ENCODE measurements at regions not wholly inside any gene's neighbourhood (a gene's known extent, or its start where the extent isn't known, plus 50 kb on each side); places are given as distances from the start of the nearest gene placed in this dataset.

GRCh38 chr18:64713284-64713683 lies 564.4 kb upstream of the LINC00305 start:
- TF ChIP-seq CTCF (IDR thresholded peaks at IDR 0.05) = no peak
- no peaks in the 10 kb centered on the region for H3K36me3 ChIP-seq
- DNase-seq (ENCODE audit: low spot score) = no peak
- no peak overlapping the region for H3K27ac ChIP-seq
- H3K9me3 ChIP-seq = no peaks in the 10 kb centered on the region
- H3K4me1 ChIP-seq = no peaks in the 10 kb centered on the region
- no peaks in the 10 kb centered on the region for H3K27me3 ChIP-seq
- no peak overlapping the region for H3K4me3 ChIP-seq

- no peak for TF ChIP-seq CTCF (IDR thresholded peaks at IDR 0.05)
- Histone ChIP-seq H3K4me1 (no peaks in the 10 kb centered on the region), H3K9me3 (no peaks in the 10 kb centered on the region), H3K27ac (no peak overlapping the region), H3K36me3 (no peaks in the 10 kb centered on the region), H3K27me3 (no peaks in the 10 kb centered on the region), H3K4me3 (no peak overlapping the region)
- no peak for DNase-seq (ENCODE audit: low spot score)
Observed at GRCh38 chr18:64712035-64712434, 563.1 kb upstream of the LINC00305 start.

- Histone ChIP-seq H3K4me3 (no peak overlapping the region), H3K4me1 (no peaks in the 10 kb centered on the region), H3K36me3 (no peaks in the 10 kb centered on the region), H3K27ac (no peak overlapping the region), H3K27me3 (no peaks in the 10 kb centered on the region), H3K9me3 (no peaks in the 10 kb centered on the region)
- DNase-seq (ENCODE audit: low spot score) = no peak
- no peak for TF ChIP-seq CTCF (IDR thresholded peaks at IDR 0.05)
Observed at GRCh38 chr18:64710105-64710861, 561.4 kb upstream of the LINC00305 start.

- DNase-seq (ENCODE audit: low spot score) = no peak
- Histone ChIP-seq H3K27me3 (no peaks in the 10 kb centered on the region), H3K4me3 (no peak overlapping the region), H3K9me3 (no peaks in the 10 kb centered on the region), H3K36me3 (no peaks in the 10 kb centered on the region), H3K4me1 (no peaks in the 10 kb centered on the region), H3K27ac (no peak overlapping the region)
- TF ChIP-seq CTCF (IDR thresholded peaks at IDR 0.05) = no peak
Observed at GRCh38 chr18:64707052-64707451, 558.2 kb upstream of the LINC00305 start.

- TF ChIP-seq CTCF (IDR thresholded peaks at IDR 0.05) = no peak
- no peaks in the 10 kb centered on the region for H3K27me3 ChIP-seq
- no peak overlapping the region for H3K27ac ChIP-seq
- H3K36me3 ChIP-seq = no peaks in the 10 kb centered on the region
- no peaks in the 10 kb centered on the region for H3K4me1 ChIP-seq
- DNase-seq (ENCODE audit: low spot score) = no peak
- no peaks in the 10 kb centered on the region for H3K9me3 ChIP-seq
- no peak overlapping the region for H3K4me3 ChIP-seq
Observed at GRCh38 chr18:64699081-64699480, 550.2 kb upstream of the LINC00305 start.

Measured in right atrium auricular region (tissue), 2 donors.